HUES48 (cell line): ENCODE measurements at regions not wholly inside any gene's neighbourhood (a gene's known extent, or its start where the extent isn't known, plus 50 kb on each side); places are given as distances from the start of the nearest gene placed in this dataset.
"Not testable (repeated sequence)": the region's sequence is repeated elsewhere in the genome, so short reads cannot be mapped to it uniquely, and the experiment has no call there.

Experiments used
- H3K27ac ChIP-seq: one replicate; pipeline ENCODE4 v1.7.0; 2013; ENCODE audit warnings: low read depth, low read length, inconsistent platforms
- H3K27me3 ChIP-seq: 2 replicates; pipeline ENCODE4 v1.6.1; 2013; ENCODE audit warnings: mild to moderate bottlenecking, low read length; ENCODE audit not compliant: control insufficient read depth, insufficient read depth
- H3K36me3 ChIP-seq: 2 replicates; pipeline ENCODE4 v1.6.1; 2013; ENCODE audit warnings: low read length; ENCODE audit not compliant: control insufficient read depth, insufficient read depth
- H3K4me1 ChIP-seq: 2 replicates; pipeline ENCODE4 v1.6.1; 2013; ENCODE audit warnings: mild to moderate bottlenecking, low read length; ENCODE audit not compliant: control insufficient read depth, insufficient read depth
- H3K4me3 ChIP-seq: 2 replicates; pipeline ENCODE4 v1.5.1; 2013; ENCODE audit warnings: mild to moderate bottlenecking, low read depth, low read length
- H3K9ac ChIP-seq: 2 replicates; pipeline ENCODE4 v1.6.1; 2013; ENCODE audit warnings: mild to moderate bottlenecking, low read depth, low read length, moderate library complexity
- H3K9me3 ChIP-seq: 2 replicates; pipeline ENCODE4 v1.6.1; 2013; ENCODE audit warnings: low read length; ENCODE audit not compliant: control insufficient read depth, insufficient read depth

- H3K36me3 ChIP-seq = no peaks in the 10 kb centered on the region
- no peaks in the 10 kb centered on the region for H3K4me1 ChIP-seq
- H3K27ac ChIP-seq = no peak overlapping the region
- no peaks in the 10 kb centered on the region for H3K27me3 ChIP-seq
- 0 out of 2 replicates have a peak, but pooled peaks cover 3% of the 10 kb centered on the region for H3K9me3 ChIP-seq
- H3K4me3 ChIP-seq = no peak overlapping the region
- no peak overlapping the region for H3K9ac ChIP-seq
Measured at GRCh38 chr2:150803689-150804398, 316.4 kb upstream of the RND3 start.

GRCh38 chr2:150802635-150803034, 315.2 kb upstream of the RND3 start:
- Histone ChIP-seq H3K27me3 (no peaks in the 10 kb centered on the region), H3K4me1 (no peaks in the 10 kb centered on the region), H3K27ac (no peak overlapping the region), H3K4me3 (no peak overlapping the region), H3K36me3 (no peaks in the 10 kb centered on the region), H3K9me3 (0 out of 2 replicates have a peak, but pooled peaks cover 3% of the 10 kb centered on the region), H3K9ac (no peak overlapping the region)

- H3K36me3 ChIP-seq, H3K4me1 ChIP-seq, H3K27me3 ChIP-seq, H3K9me3 ChIP-seq, H3K27ac ChIP-seq, H3K4me3 ChIP-seq, H3K9ac ChIP-seq: not testable (repeated sequence)
Measured at GRCh38 chr2:150796236-150796635, 308.8 kb upstream of the RND3 start.

GRCh38 chr2:150792780-150793300, 305.4 kb upstream of the RND3 start:
- H3K4me3 ChIP-seq = no peak overlapping the region
- no peaks in the 10 kb centered on the region for H3K27me3 ChIP-seq
- no peak overlapping the region for H3K27ac ChIP-seq
- H3K9ac ChIP-seq = no peak overlapping the region
- H3K4me1 ChIP-seq = no peaks in the 10 kb centered on the region
- H3K36me3 ChIP-seq = no peaks in the 10 kb centered on the region
- H3K9me3 ChIP-seq = no peaks in the 10 kb centered on the region

- no peaks in the 10 kb centered on the region for H3K27me3 ChIP-seq
- H3K4me1 ChIP-seq = no peaks in the 10 kb centered on the region
- H3K9ac ChIP-seq = no peak overlapping the region
- no peak overlapping the region for H3K4me3 ChIP-seq
- H3K27ac ChIP-seq = no peak overlapping the region
- no peaks in the 10 kb centered on the region for H3K36me3 ChIP-seq
- H3K9me3 ChIP-seq = no peaks in the 10 kb centered on the region
Measured at GRCh38 chr2:150791567-150791966, 304.1 kb upstream of the RND3 start.

GRCh38 chr2:150789376-150789905, 302.0 kb upstream of the RND3 start:
- Histone ChIP-seq H3K36me3 (no peaks in the 10 kb centered on the region), H3K27ac (no peak overlapping the region), H3K4me1 (peaks cover 2% of the 10 kb centered on the region), H3K4me3 (no peak overlapping the region), H3K27me3 (no peaks in the 10 kb centered on the region), H3K9ac (no peak overlapping the region), H3K9me3 (no peaks in the 10 kb centered on the region)

- no peak overlapping the region for H3K9ac ChIP-seq
Measured at GRCh38 chr2:150788426-150789140, 301.1 kb upstream of the RND3 start.

GRCh38 chr2:150787353-150788093, 300.1 kb upstream of the RND3 start:
- Histone ChIP-seq H3K27ac (no peak overlapping the region), H3K4me1 (peaks cover 5% of the 10 kb centered on the region), H3K9me3 (no peaks in the 10 kb centered on the region), H3K36me3 (no peaks in the 10 kb centered on the region), H3K27me3 (no peaks in the 10 kb centered on the region), H3K9ac (no peak overlapping the region), H3K4me3 (no peak overlapping the region)

More at GRCh38 chr2:150788426-150789140, 301.1 kb upstream of the RND3 start:
- no peak overlapping the region for H3K27ac ChIP-seq
- H3K9me3 ChIP-seq = no peaks in the 10 kb centered on the region
- H3K27me3 ChIP-seq = no peaks in the 10 kb centered on the region
- H3K4me1 ChIP-seq = peaks cover 5% of the 10 kb centered on the region
- no peak overlapping the region for H3K4me3 ChIP-seq
- no peaks in the 10 kb centered on the region for H3K36me3 ChIP-seq

GRCh38 chr2:150784389-150784788, 296.9 kb upstream of the RND3 start:
- Histone ChIP-seq H3K4me1 (peaks cover 5% of the 10 kb centered on the region), H3K27me3 (no peaks in the 10 kb centered on the region), H3K9ac (no peak overlapping the region), H3K9me3 (no peaks in the 10 kb centered on the region), H3K36me3 (no peaks in the 10 kb centered on the region), H3K27ac (no peak overlapping the region), H3K4me3 (no peak overlapping the region)

GRCh38 chr2:150783896-150784295, 296.4 kb upstream of the RND3 start:
- Histone ChIP-seq H3K27ac (no peak overlapping the region), H3K9ac (no peak overlapping the region), H3K36me3 (no peaks in the 10 kb centered on the region), H3K9me3 (no peaks in the 10 kb centered on the region), H3K27me3 (no peaks in the 10 kb centered on the region), H3K4me1 (peaks cover 5% of the 10 kb centered on the region), H3K4me3 (no peak overlapping the region)
